Nephron (organoid): ENCODE measurements at regions not wholly inside any gene's neighbourhood (a gene's known extent, or its start where the extent isn't known, plus 50 kb on each side); places are given as distances from the start of the nearest gene placed in this dataset.

Experiments
- H3K27ac Mint-ChIP-seq, 3 experiments: 2 replicates each; pipeline ENCODE4 v1.8.0; 2020; ENCODE audit warnings: mixed read lengths in 3 of 3, mild to moderate bottlenecking in 2 of 3, moderate library complexity in 1 of 3
- H3K27me3 Mint-ChIP-seq: 2 replicates; pipeline ENCODE4 v1.8.0; 2021; ENCODE audit warnings: low read depth, mild to moderate bottlenecking, moderate library complexity, mixed read lengths
- H3K36me3 Mint-ChIP-seq: 2 replicates; pipeline ENCODE4 v1.8.0; 2020; ENCODE audit warnings: low read depth, mixed read lengths
- H3K4me1 Mint-ChIP-seq: 2 replicates; pipeline ENCODE4 v1.8.0; 2020; ENCODE audit warnings: mixed read lengths
- H3K4me3 Mint-ChIP-seq, 3 experiments: 2 replicates each; pipeline ENCODE4 v1.8.0; 2020; ENCODE audit warnings: mild to moderate bottlenecking in 3 of 3, mixed read lengths in 3 of 3, moderate library complexity in 2 of 3
- H3K9me3 Mint-ChIP-seq: 2 replicates; pipeline ENCODE4 v1.8.0; 2020; ENCODE audit warnings: mixed read lengths
- TF ChIP-seq, protein P1 (sequence below), 3 experiments: fragments of 200-600 bp; sonication (generic); IDR thresholded peaks; one replicate each; pipeline ENCODE4 v1.5.0; 2021; ENCODE audit warnings: antibody characterized with exemption in 3 of 3; ENCODE audit not compliant: unreplicated experiment in 3 of 3

DNA sequence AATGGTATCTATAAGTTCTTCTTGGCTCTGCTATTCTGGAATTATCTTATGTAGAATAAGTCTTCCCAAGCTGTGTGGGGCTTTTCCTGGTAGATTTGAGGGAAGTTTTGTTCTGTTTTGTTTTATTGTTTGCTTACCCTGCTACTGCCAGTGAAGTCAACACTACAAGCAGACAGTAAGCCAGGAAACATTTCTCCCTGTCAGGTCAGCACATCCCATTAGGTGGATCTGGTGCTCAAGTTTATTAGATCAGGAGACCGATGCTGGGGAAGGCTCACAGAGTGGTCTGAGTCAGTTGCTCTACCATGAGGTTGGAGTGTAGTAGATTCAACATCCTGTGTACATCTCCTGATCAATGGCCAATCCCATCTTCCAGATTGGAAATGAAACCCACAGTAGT lies 79.1 kb downstream of the ADRB2 start:
- peaks cover 5% of the 10 kb centered on the region for H3K27me3 Mint-ChIP-seq
- TF ChIP-seq, protein P1, sequence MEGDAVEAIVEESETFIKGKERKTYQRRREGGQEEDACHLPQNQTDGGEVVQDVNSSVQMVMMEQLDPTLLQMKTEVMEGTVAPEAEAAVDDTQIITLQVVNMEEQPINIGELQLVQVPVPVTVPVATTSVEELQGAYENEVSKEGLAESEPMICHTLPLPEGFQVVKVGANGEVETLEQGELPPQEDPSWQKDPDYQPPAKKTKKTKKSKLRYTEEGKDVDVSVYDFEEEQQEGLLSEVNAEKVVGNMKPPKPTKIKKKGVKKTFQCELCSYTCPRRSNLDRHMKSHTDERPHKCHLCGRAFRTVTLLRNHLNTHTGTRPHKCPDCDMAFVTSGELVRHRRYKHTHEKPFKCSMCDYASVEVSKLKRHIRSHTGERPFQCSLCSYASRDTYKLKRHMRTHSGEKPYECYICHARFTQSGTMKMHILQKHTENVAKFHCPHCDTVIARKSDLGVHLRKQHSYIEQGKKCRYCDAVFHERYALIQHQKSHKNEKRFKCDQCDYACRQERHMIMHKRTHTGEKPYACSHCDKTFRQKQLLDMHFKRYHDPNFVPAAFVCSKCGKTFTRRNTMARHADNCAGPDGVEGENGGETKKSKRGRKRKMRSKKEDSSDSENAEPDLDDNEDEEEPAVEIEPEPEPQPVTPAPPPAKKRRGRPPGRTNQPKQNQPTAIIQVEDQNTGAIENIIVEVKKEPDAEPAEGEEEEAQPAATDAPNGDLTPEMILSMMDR (IDR thresholded peaks at IDR 0.05; ENCODE audit: unreplicated experiment in 3 of 3) = no peak
- no peaks in the 10 kb centered on the region for H3K9me3 Mint-ChIP-seq
- no peaks in the 10 kb centered on the region for H3K4me1 Mint-ChIP-seq
- H3K27ac Mint-ChIP-seq = no peak overlapping the region
- H3K36me3 Mint-ChIP-seq = no peaks in the 10 kb centered on the region
- no peak overlapping the region for H3K4me3 Mint-ChIP-seq

DNA sequence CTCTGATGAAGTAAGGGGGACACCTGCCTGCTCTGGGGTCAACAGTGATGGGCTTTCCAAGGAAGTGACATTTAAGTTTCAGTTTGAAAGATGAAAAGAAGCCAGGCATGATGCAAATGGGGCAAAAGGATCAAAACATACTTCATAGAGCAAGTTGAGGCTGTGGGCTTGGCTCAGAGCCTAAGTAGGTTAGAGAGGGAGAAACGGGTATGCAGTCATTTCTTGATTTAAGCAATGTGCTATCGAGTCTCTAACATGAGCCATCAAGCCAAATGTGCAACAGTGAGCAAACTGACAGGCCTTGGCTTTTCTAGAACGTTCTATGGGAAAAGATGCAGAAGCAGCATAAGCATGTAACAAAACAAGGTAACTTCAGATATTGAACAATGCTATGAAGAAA lies 80.6 kb downstream of the ADRB2 start:
- Mint-ChIP-seq H3K9me3 (no peaks in the 10 kb centered on the region), H3K27me3 (peaks cover 5% of the 10 kb centered on the region), H3K27ac (no peak overlapping the region), H3K4me1 (no peaks in the 10 kb centered on the region), H3K4me3 (no peak overlapping the region), H3K36me3 (no peaks in the 10 kb centered on the region)
- TF ChIP-seq, protein P1 (IDR thresholded peaks at IDR 0.05; ENCODE audit: unreplicated experiment in 3 of 3) = no peak

DNA sequence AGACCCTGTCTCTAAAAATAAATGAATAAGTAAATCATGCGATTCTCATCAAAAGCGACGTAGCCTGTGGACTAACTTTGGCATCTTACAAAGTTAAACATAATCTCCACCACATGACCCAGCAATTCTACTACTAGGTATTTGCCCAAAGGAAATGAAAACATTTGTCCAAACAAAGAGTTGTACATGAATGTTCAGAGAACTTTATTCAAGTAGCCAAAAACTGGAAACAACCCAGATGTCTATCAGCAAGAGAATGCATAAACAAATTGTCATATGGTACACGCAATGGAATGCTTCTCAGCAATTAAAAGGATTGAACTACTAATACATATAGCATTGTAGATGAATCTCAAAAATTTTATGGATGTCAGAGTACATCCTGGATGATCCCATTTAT lies 82.6 kb downstream of the ADRB2 start:
- TF ChIP-seq, protein P1 (IDR thresholded peaks at IDR 0.05; ENCODE audit: unreplicated experiment in 3 of 3) = no peak
- Mint-ChIP-seq H3K4me1 (no peaks in the 10 kb centered on the region), H3K4me3 (no peak overlapping the region), H3K27ac (no peak overlapping the region), H3K9me3 (no peaks in the 10 kb centered on the region), H3K27me3 (peaks cover 13% of the 10 kb centered on the region), H3K36me3 (no peaks in the 10 kb centered on the region)

DNA sequence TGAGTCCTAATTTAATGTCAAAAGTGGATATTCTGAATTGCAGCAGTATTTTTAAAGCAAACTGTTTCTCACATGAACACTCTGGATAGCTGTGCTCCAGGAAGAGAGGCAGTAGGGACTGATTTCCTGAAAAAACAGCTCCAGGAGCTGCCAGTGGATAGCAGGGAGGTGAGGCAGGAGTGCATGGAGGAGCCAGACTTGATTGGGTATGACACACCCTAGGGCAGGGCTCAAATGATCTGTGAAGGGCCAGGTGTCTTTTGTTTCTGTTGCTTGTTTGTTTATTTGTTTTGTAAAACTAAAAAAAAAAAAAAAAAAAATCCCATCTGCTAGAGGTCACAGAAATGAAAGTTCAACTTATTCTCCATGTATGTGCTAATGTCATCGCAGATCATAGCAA lies 83.4 kb downstream of the ADRB2 start:
- Mint-ChIP-seq H3K4me1 (no peaks in the 10 kb centered on the region), H3K27me3 (peaks cover 13% of the 10 kb centered on the region), H3K27ac (no peak overlapping the region), H3K4me3 (no peak overlapping the region), H3K36me3 (no peaks in the 10 kb centered on the region), H3K9me3 (no peaks in the 10 kb centered on the region)
- TF ChIP-seq, protein P1 (IDR thresholded peaks at IDR 0.05; ENCODE audit: unreplicated experiment in 3 of 3) = no peak

DNA sequence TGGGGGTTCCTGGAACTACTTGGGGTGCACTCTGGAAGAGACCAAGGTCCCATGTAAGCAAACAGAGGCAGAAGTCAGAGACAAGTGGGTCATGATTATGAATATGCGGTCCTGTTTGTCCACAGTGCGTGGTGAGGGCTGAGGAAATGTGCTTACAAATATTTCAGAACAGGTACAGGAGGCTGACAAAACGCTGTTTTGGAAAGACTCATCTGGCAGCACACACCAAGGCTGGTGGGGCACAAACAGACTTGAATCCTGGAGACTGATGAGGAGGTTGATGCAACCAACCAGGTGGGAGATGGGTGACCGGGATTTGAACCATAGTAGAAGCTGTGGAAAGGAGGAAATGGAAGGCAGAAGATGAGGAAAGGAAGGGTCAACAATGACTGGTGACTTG lies 83.8 kb downstream of the ADRB2 start:
- no peak overlapping the region for H3K4me3 Mint-ChIP-seq

More for the DNA sequence above, 83.8 kb downstream of the ADRB2 start:
- TF ChIP-seq, protein P1 (IDR thresholded peaks at IDR 0.05; ENCODE audit: unreplicated experiment in 3 of 3) = no peak
- Mint-ChIP-seq H3K27ac (no peak overlapping the region), H3K4me1 (no peaks in the 10 kb centered on the region), H3K9me3 (no peaks in the 10 kb centered on the region), H3K27me3 (peaks cover 13% of the 10 kb centered on the region), H3K36me3 (no peaks in the 10 kb centered on the region)
